SH-SY5Y (cell line): ENCODE measurements at regions not wholly inside any gene's neighbourhood (a gene's known extent, or its start where the extent isn't known, plus 50 kb on each side); places are given as distances from the start of the nearest gene placed in this dataset.

ENCODE experiments used
- GATA2 ChIP-seq: IDR thresholded peaks from 2 replicates; pipeline ENCODE4 v1.6.1; 2011; ENCODE audit warnings: mild to moderate bottlenecking, low read depth, low read length
- GATA3 ChIP-seq: IDR thresholded peaks from 2 replicates; pipeline ENCODE4 v1.6.1; 2011; ENCODE audit warnings: low read depth, mild to moderate bottlenecking, low read length, moderate library complexity

DNA sequence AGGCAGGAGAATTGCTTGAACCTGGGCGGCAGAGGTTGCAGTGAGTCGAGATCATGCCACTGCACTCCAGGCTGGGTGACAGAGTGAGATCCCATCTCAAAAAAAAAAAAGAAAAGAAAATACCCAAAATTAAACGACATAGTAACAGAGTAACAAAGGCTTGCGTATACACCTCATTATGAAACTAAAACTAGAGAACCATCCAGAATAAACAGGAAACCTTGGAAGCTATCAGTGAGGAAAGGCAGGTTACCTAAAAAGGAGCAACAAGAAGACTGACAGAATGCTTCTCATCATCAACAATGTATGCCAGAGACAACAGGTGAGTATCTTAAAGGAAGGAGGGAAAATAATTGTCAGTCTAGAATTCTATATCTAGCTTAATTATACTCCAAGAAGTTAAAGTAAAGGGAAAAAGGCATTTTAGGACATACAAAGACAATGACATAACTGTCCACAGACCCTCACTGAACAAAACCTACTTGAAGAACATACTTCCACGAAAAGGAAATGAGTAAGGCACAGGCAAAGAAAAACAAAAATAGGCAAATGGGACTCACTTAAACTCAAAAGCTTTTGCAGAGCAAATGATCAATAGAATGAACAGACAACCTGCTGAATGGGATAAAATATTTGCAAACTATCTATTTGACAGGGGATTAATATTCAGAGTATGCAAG lies 64.1 kb upstream of the NT5E start:
- TF ChIP-seq GATA2 (no peak), GATA3 (no peak)
